ENCODE measurements at regions not wholly inside any gene's neighbourhood (a gene's known extent, or its start where the extent isn't known, plus 50 kb on each side); places are given as distances from the start of the nearest gene placed in this dataset.
"Not testable (repeated sequence)": the region's sequence is repeated elsewhere in the genome, so short reads cannot be mapped to it uniquely, and the experiment has no call there.

- DNase-seq, result no peak
These were observed 384.8 kb downstream of the TMEM121 start for GRCh38 chr14:105911006-105911847.

GRCh38 chr14:105911848-105912292, 385.5 kb downstream of the TMEM121 start:
- not testable (repeated sequence) for DNase-seq

GRCh38 chr14:105912641-105913180, 386.3 kb downstream of the TMEM121 start:
- DNase-seq, result no peak

DNA sequence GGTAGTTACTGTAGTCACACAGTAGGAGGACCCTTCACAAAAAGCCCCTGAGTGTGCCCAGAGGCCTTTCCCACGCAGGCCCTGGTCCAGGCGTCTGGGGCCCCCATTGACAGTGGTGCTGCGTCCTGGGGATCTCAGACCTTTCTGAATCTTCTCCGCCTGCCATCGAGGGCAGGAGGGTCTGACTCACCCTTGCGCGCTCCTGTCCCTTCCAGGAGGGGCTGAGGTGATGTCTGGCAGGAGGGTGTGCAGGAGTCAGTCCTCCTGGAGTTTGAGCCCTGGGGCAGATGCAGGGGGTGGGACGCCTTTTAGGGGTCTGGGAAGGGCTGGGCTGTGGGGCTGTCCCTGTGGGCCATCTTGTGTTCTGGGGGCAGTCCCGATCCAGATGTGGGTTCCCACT, 386.8 kb downstream of the TMEM121 start:
- no peak for DNase-seq

GRCh38 chr14:105913861-105914260, 387.5 kb downstream of the TMEM121 start:
- no peak for DNase-seq

- not testable (repeated sequence) for DNase-seq
These were observed 387.9 kb downstream of the TMEM121 start for GRCh38 chr14:105914281-105914680.

DNA sequence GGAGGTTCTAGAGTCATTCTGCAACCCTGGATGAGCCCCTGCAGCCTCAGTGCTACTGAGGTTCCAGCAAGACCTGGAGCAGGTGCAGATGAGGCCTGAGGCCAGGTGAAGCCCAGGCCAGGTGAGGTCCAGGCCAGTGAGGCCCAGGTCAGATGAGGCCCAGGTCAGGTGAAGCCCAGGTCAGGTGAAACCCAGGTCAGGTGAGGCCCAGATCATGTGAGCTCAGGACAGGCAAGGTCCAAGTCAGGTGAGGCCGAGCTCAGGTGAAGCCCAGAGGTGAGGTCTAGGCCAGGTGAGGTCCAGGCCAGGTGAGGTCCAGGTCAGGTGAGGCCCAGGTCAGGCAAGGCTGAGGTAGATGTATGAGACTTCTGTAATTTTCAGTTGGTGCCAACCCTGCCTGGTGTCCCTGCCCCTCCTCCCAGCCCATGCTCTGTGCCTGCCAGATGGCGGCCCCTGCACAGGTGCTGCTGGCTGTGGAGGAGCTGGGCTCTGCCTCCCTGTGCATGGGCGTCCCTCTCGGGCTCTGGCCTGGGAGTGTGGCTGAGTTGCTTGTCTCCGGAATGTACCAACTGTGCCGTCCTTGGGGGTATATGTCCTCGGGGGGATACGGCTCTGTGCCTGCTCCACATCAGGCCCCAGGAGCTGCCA, 388.5 kb downstream of the TMEM121 start:
- no peak for DNase-seq

- not testable (repeated sequence) for DNase-seq
These were observed 389.2 kb downstream of the TMEM121 start for GRCh38 chr14:105915546-105915945.

DNA sequence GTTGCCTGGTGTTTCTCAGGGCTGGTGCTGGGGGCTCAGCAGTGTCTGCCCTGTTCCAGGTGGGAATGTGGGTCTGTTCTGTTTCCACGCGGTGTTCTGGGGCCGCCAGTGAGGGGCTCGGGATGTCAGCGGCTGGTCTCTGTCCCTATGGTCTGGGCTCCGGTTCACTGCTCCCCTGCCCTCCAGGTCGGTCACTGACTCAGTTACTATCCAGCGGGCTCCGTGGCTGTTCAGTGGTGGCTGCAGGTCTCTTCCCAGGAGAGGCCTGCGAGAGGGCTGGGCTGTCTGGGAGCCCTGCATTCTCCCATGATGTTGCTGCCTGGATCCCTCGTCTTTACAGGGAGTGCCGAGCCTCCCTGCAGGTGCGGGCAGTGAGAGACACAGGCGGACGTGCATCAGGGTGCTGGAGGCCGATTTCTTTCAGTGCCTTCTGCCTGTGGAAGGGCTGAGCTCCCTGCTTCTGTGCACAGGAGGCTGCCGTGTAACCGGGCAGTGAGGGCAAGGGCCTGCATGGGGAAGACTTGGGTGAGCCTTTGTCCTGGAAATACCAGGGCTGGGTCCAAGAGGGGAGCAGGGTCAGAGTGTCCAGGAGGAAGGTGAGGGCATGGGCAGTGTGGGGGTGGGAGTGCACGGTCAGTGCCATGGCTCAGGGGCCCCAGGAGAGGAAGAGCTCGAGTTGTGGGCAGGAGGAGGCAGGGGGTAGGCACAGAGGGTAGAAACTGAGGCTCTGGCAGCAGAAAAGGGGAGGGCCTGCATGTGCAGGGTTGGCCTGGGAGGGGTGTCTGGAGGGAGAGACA, 391.0 kb downstream of the TMEM121 start:
- DNase-seq, result not testable (repeated sequence)

DNA sequence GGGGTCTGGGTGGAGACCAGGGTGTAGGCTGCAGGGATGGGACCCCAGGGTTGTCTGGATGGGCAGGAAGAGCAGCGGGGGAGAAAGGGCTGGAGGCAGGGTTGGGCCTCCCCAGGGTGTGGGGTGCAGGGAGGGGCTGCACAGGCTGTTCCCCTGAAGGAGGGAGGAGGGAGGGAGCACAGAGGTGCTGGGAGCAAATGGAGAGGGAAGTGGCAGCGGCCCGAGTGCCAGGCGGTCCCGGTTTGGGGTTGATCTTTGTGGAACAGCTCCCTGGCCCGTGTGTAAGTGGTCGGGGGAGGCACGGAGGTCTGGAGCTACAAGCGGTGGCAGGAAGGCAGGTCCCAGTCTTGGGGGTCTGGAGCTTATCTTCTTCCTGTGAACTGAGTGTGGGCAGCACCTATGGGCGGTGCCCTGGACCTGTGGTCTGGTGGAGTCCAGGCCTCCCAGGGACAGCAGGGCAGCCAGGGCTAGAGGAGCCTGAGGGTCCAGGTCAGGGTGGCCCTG, 391.6 kb downstream of the TMEM121 start:
- DNase-seq, result no peak

DNA sequence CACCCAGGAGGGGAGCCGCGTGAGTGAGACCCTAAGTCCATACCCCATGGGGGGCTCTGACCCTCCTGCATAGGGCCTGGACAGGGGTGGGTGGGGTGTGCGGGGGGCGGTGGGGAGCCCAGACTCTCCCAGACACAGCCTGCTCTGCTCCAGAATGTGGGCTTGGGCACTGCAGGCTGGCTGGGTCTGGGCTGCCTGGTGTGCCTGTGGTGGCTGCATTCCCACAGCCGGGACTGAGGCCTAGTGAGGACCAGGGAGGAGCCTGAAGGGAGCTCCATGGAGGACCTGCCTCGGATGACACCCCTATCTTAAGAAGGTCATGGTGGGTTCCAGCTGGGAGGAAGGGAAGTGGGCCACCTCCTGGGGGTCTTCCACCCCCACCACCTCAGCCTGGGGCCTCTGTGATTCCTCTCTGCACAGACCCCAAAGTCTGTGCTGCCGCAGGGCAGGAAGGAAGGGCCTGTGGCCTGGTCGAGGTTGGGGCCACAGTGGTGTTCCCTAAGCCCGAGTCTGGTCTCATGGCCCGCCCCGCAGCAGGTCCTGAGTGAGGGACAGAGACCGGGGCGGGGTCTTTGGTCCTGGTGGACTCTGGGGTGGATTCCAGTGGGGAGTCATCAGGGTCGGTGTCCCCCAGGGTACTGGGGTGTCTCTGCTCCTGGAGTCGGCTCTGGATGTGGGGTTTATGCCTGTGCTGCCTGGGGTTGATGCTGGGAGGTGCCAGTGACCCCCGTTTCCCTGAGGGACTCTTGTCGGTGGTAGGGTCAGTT, 392.3 kb downstream of the TMEM121 start:
- DNase-seq, result no peak

DNA sequence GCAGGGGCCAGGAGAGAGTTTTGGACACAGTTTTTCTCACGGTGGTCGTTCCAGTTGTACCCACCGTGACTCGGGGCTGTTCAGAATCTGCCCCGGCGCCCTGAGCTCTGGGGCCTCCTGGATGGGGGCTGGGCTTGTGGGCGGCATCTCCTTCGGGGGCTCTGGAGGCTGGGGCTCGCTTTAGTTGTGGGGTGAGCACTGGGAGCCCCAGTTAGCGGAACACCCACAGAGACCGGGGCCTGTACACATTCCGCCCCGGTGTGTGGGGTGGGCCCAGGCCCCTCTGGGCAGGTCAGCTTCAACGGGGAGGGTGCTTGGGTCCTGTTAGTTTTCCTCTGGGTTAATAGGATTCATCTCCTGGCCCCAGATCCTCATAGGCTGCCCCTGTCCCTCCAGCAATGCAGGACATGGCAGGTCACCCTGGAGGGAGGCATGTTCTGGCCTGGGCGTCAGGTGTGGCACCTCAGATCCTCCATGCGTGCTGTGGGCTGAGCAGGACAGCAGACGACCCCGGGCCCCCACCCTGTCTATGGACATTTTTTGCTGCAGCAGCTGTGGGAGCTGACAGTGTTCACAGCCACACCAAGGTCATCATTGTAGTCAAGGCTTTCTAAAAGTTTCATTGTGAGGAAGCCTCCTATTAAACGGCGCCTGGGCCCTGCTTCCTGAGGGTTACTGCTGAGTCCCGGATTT, 393.2 kb downstream of the TMEM121 start:
- DNase-seq, result no peak

DNA sequence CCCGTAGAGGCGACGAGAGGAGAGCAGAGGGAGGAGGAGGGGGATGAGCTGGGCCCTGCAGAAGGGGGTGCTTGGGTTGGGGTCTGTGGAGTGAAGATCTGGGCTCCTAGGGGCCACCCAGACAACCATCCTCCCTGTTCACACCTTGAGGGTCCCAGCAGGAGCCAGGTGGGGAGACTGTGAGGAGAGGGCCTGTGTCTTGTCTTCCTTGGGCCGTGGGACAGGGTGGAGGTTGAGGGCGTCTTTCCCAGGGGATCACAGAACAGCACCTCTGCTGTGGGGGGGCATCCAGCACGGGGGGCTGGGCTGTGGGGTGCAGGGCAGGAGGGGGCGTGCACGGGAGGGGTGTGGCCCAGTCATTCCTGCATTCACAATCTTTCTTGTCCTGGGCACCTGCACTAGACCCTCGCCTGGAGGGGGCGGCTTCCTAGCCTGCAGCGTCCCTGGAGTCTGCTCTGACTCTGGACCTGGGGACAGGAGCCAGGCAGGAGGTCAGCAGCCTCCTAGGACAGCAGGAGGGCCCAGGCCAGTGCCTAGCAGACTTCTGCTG, 393.8 kb downstream of the TMEM121 start:
- not testable (repeated sequence) for DNase-seq

GRCh38 chr14:105920803-105921755, 394.7 kb downstream of the TMEM121 start:
- DNase-seq, result not testable (repeated sequence)

- DNase-seq, result not testable (repeated sequence)
These were observed 395.4 kb downstream of the TMEM121 start for GRCh38 chr14:105921781-105922180.

DNA sequence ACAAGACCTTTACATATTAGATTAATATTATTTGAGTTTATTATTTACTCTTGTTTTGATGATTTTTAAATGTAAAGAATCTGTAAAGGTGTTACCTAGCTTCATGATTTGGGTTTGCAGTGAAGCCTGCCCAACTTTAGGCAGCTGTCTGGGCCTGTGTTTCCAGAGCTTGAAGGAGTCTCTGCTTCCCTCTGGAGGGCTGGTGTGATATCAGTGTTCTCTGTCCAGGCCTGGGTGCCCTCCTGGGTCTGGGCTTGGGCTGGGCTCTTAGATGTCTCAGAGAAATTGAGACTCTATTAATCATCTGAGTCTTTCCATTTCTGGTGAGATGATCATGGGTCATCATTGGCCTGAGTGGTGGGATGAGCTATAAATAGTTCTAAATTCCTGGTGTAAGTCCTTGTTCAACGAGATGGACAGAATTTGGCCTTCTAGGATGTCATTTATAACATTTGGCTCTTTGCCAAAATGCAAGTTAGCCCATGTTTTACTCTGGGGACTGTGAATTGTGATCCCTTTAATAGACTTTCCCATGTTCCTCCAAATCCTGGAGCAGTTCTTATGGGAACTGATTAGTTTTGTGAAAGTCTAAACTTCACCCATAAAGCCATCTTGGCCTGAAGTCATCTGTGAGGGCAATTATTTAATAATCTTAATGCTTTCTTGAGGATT, 397.3 kb downstream of the TMEM121 start:
- DNase-seq, result not testable (repeated sequence)

DNA sequence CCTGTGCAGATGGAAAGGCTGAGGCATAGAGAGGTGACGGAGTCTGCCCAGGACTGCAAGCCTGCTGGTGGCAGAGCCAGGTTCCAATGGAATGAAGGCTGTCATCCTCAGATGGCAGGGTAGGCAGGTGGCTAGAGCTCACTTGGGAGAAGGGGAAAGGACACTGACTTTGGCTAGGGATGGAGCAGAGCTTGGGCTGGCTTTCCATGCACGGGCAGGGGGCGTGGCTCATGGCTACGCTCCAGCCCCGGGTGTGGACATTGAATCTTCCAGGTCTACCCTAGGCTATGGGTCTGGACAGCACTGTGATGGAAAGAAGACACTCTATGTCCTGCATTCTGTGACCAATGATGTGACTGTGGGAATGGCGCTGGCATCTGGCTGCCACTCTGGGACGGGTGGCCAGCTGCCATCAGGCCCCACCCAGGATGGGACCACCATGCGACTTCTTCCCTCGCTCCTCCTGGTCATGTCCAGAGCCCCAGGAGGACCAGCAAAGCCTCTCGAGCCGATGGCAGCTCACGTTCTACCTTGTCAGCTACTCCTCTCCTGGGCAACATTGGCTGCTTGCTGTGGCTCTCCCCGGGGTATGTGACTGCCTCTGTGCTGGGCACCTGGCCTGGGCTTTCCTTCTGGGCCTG, 398.7 kb downstream of the TMEM121 start:
- DNase-seq, result no peak

DNA sequence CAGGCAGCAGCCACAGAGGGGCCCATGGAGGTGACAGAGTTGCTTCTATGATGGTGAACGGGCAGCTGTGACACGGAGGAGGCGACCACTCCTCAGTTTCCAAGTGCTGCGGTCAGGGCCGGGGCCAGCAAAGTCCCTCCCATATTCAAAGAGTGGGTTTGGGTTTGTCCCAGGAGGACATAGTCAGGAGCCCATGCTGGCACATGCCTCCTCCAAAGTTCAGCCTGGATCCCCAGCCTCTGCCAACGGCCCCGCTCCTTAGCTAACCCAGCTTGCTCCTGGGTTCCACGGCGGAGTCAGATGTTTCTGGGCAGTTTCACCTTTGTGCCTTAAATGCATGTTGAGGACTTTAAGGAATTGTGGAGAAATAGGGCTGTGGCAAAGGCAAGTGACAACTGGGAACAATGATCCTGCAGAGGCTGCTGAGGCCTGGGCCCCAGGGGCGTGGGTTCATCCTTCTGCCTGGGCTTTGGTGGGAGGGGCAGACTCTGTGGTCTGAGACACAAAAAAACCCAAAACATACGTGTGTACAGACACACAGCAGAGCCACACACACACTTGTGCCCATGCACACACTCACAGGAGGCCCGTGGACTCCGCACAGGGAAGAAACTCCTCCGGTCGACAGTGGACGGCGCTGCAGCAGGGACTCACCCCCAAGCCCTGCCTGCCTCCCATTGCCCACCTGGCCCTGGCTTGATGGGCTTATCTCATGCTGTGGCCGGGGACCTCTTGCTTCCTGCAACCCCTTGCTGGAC, 399.4 kb downstream of the TMEM121 start:
- no peak for DNase-seq

Data from CD4-positive, alpha-beta T cell treated with Interleukin-4 for 4 hours (primary cell).